ENCODE measurements at regions not wholly inside any gene's neighbourhood (a gene's known extent, or its start where the extent isn't known, plus 50 kb on each side); places are given as distances from the start of the nearest gene placed in this dataset.

DNA sequence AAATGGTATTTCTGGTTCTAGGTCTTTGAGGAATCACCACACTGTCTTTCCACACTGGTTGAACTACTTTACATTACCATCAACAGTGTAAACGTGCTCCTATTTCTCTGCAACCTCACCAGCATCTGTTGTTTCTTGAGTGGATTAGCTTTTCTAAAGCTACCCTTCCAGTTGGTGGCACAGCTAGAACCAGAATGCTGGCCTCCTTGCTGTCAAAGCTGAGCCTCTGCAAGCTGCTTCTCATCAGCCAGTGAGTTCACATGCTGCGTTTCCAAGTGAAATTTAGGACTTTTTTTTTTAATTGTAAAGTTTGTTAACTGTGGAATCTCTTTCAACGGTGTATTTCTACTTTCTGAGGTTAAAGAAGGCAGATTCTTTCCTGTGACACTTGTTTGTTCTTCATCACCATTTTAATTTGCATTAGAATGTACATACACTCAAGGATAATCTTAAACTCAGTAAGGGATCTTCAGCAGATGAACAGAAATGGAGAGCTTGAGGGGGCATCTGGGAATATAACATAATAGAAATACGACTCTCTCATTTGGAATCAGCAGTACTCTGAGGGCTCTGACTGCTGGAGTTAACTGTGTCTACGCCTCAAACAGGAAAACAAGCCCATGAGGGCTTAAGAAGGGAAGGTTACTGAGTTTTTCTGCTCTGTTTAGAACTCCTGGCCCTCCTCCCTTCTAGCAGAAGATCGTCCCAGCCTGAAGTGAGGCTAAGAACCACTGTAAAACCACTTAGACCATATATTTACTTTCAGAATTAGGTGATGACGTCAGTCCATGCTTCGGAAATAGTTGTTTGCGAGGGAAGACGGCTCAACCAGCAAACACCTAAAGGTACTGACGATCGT is 148.4 kb upstream of the FAM20A start:
- no peaks in the 10 kb centered on the region for H3K27me3 ChIP-seq
- peaks cover 0 to 5% (median 0%) of the 10 kb centered on the region in 4 donors for H3K9me3 ChIP-seq
- DNase-seq = no peak
- no peak overlapping the region for H3K4me3 ChIP-seq
- 49 to 63% methylated on average over 12 of the region's 12 CpGs for WGBS, 2 donors
- intact Hi-C loops (cut with DNase I) = loop anchor here (10.0 kb wide), 1 partner anchor 285 kb away; no protein-coding TSS in a partner anchor
- no peaks in the 10 kb centered on the region for H3K4me1 ChIP-seq
- no peak for TF ChIP-seq POLR2AphosphoS5 (IDR thresholded peaks at IDR 0.05)
- TF ChIP-seq POLR2A (IDR thresholded peaks at IDR 0.05) = no peak
- TF ChIP-seq, protein P1, sequence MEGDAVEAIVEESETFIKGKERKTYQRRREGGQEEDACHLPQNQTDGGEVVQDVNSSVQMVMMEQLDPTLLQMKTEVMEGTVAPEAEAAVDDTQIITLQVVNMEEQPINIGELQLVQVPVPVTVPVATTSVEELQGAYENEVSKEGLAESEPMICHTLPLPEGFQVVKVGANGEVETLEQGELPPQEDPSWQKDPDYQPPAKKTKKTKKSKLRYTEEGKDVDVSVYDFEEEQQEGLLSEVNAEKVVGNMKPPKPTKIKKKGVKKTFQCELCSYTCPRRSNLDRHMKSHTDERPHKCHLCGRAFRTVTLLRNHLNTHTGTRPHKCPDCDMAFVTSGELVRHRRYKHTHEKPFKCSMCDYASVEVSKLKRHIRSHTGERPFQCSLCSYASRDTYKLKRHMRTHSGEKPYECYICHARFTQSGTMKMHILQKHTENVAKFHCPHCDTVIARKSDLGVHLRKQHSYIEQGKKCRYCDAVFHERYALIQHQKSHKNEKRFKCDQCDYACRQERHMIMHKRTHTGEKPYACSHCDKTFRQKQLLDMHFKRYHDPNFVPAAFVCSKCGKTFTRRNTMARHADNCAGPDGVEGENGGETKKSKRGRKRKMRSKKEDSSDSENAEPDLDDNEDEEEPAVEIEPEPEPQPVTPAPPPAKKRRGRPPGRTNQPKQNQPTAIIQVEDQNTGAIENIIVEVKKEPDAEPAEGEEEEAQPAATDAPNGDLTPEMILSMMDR (IDR thresholded peaks at IDR 0.05) = no peak
- no peak for TF ChIP-seq EP300 (IDR thresholded peaks at IDR 0.05)
- no peak overlapping the region for H3K27ac ChIP-seq
- H3K36me3 ChIP-seq = no peaks in the 10 kb centered on the region

DNA sequence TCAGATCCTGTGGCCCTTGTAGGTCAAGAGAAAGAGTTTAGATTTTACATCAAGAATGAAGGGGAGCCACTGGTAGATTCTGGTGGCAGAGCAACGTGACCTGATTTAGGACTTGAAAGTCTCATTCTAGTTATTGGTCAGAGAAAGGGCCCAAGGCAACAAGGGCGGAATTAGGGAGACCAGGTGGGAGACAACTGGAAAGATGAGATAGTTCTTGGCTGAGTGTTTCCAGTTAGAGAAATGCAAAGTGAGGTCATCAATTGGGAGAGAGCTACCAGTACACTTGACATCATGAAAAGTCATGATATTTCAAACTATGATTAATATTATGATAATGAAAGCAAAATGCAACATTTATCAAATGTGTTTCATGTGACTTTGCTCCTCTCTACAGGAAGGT is 147.2 kb upstream of the FAM20A start:
- Histone ChIP-seq H3K9me3 (peaks cover 0 to 5% (median 0%) of the 10 kb centered on the region in 4 donors), H3K4me1 (no peaks in the 10 kb centered on the region), H3K27me3 (no peaks in the 10 kb centered on the region), H3K36me3 (no peaks in the 10 kb centered on the region), H3K27ac (no peak overlapping the region), H3K4me3 (no peak overlapping the region)
- DNase-seq = no peak
- intact Hi-C loops (cut with DNase I) = no loop called here
- TF ChIP-seq, protein P1 (IDR thresholded peaks at IDR 0.05) = no peak
- TF ChIP-seq POLR2A (IDR thresholded peaks at IDR 0.05) (no peak), POLR2AphosphoS5 (IDR thresholded peaks at IDR 0.05) (no peak), EP300 (IDR thresholded peaks at IDR 0.05) (no peak)
- WGBS, 2 donors = 87 to 90% methylated on average over 2 of the region's 2 CpGs

DNA sequence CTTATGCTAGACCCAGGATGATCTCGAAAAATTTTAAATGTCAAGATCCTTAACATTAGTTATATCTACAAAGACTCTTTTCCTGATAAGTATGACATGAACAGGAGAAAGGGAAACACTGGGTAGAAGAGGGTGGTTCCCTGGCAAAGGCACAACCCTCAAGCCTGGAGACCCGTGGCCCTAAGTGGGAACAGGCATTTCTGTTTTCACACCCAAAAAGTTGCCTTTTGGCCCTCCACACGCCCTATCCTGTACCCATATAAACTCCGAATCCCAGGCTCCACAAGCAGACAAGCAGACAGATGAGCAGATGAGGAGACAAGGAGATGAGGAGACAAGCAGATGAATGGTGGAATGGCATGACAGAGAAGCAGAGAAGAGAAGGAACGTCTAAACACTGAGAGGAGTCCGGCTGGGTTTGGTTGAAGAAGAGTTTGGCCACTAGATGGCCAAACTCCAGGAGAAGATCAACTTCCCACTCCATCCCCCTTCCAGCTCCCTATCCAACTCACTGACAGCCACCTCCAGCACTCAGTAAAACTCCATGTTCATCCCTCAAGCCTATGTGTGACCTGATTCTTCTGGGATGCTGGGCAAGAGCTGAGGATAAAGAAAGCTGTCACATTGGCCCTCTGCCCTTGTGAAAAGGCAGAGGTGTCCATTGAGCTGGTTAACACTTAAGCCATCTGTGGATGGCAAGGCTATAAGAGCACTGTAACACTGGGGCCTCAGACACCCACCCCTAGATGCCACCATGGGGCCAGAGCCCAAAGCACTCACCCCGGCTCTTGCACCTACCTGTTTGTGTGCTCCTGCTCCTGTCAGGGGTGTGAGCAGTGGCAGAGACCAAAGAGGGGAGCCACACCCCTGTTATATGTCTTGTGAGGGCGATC is 139.6 kb upstream of the FAM20A start:
- Histone ChIP-seq H3K27ac (no peak overlapping the region), H3K4me3 (no peak overlapping the region), H3K27me3 (no peaks in the 10 kb centered on the region), H3K4me1 (no peaks in the 10 kb centered on the region), H3K36me3 (no peaks in the 10 kb centered on the region), H3K9me3 (peaks cover 0 to 5% (median 2%) of the 10 kb centered on the region in 4 donors)
- DNase-seq = no peak
- WGBS, 2 donors = 84 to 92% methylated on average over 8 of the region's 8 CpGs
- TF ChIP-seq, protein P1 (IDR thresholded peaks at IDR 0.05) = no peak
- TF ChIP-seq POLR2A (IDR thresholded peaks at IDR 0.05) (no peak), EP300 (IDR thresholded peaks at IDR 0.05) (no peak), POLR2AphosphoS5 (IDR thresholded peaks at IDR 0.05) (no peak)
- intact Hi-C loops (cut with DNase I) = no loop called here

DNA sequence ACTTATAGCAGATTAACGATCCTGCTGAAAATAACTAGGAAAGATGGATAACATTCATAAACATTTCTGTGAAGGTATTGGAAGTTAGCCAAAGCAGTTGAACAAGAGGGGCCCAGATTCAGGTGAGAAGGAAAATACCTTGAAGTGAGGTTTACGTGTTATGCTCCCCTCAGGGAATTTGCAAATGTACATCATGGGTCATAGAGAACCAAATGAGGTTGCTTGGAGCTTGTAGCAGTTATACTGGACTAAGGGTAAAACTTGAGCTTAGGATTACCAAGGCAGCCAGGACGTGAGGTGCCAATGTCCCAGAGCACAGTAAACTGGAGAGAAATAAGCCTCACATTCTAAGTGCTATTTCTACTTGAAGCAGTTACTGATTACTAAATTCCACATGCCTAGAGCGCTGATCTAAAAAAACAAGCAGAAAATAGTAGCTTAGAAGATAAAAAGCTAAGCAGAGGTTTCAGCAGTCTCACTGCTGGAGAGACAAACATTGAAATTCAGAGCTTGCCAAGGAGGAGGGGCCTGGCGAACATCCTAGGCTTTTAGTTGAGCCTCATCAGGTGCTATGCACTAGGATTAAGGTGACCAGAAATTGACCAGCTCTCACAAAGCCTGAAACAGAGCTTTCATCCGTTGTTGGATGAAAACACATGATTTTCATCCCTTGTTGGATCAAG is 136.7 kb upstream of the FAM20A start:
- intact Hi-C loops (cut with DNase I) = no loop called here
- WGBS, 2 donors = 65 to 76% methylated on average over 6 of the region's 6 CpGs
- Histone ChIP-seq H3K9me3 (peaks cover 0 to 3% (median 0%) of the 10 kb centered on the region in 4 donors), H3K27me3 (no peaks in the 10 kb centered on the region), H3K27ac (no peak overlapping the region), H3K4me1 (peaks cover 0 to 9% (median 0%) of the 10 kb centered on the region in 4 donors), H3K4me3 (no peak overlapping the region), H3K36me3 (no peaks in the 10 kb centered on the region)
- TF ChIP-seq, protein P1 (IDR thresholded peaks at IDR 0.05) = no peak
- TF ChIP-seq POLR2A (IDR thresholded peaks at IDR 0.05) = no peak
- TF ChIP-seq EP300 (IDR thresholded peaks at IDR 0.05) = no peak
- no peak for DNase-seq

Measured in sigmoid colon (tissue), 6 donors.